ENCODE measurements at regions not wholly inside any gene's neighbourhood (a gene's known extent, or its start where the extent isn't known, plus 50 kb on each side); places are given as distances from the start of the nearest gene placed in this dataset.
A peak's percentile ranks its signal among the peaks of the same experiment; 100 is the strongest.

GRCh38 chrX:13110433-13111324 lies 66.3 kb upstream of the FAM9C start:
- peak; percentile 87 for ATAC-seq
- DNase-seq: no peak
- no peaks in the 10 kb centered on the region for H3K9me3 ChIP-seq
- H3K27me3 ChIP-seq: no peaks in the 10 kb centered on the region
- TF ChIP-seq, protein P1, sequence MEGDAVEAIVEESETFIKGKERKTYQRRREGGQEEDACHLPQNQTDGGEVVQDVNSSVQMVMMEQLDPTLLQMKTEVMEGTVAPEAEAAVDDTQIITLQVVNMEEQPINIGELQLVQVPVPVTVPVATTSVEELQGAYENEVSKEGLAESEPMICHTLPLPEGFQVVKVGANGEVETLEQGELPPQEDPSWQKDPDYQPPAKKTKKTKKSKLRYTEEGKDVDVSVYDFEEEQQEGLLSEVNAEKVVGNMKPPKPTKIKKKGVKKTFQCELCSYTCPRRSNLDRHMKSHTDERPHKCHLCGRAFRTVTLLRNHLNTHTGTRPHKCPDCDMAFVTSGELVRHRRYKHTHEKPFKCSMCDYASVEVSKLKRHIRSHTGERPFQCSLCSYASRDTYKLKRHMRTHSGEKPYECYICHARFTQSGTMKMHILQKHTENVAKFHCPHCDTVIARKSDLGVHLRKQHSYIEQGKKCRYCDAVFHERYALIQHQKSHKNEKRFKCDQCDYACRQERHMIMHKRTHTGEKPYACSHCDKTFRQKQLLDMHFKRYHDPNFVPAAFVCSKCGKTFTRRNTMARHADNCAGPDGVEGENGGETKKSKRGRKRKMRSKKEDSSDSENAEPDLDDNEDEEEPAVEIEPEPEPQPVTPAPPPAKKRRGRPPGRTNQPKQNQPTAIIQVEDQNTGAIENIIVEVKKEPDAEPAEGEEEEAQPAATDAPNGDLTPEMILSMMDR (IDR thresholded peaks at IDR 0.05): no peak
- no peaks in the 10 kb centered on the region for H3K36me3 ChIP-seq
- H3K4me1 ChIP-seq: peaks cover 4% of the 10 kb centered on the region
- H3K4me3 ChIP-seq: no peak overlapping the region
- intact Hi-C loops (cut with DNase I): no loop called here
- H3K27ac ChIP-seq: peak overlapping the region; percentile 72

DNA sequence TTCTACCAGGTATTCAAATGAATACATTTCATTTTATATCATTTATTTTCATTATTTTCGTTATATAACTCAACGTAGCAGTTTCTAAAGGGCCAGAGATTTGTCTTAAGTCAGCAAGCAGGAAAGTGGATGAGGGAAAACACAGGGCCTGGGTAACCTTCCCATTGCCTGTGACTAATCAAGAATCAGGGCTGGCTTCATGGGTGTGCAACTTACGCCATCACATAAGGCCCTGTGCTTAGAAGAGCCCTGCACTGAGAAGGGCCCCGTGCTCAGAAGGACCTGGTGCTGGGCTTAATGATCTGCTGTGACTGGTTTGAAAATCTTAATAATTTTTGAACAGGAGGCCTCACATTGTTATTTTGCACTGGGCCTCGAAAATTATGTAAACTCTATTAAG lies 65.4 kb upstream of the FAM9C start:
- H3K27me3 ChIP-seq: no peaks in the 10 kb centered on the region
- peaks cover 4% of the 10 kb centered on the region for H3K4me1 ChIP-seq
- no peak overlapping the region for H3K4me3 ChIP-seq
- no peaks in the 10 kb centered on the region for H3K9me3 ChIP-seq
- intact Hi-C loops (cut with DNase I): no loop called here
- H3K36me3 ChIP-seq: no peaks in the 10 kb centered on the region
- TF ChIP-seq, protein P1 (IDR thresholded peaks at IDR 0.05): no peak
- DNase-seq (no peak), ATAC-seq (no peak)
- no peak overlapping the region for H3K27ac ChIP-seq

DNA sequence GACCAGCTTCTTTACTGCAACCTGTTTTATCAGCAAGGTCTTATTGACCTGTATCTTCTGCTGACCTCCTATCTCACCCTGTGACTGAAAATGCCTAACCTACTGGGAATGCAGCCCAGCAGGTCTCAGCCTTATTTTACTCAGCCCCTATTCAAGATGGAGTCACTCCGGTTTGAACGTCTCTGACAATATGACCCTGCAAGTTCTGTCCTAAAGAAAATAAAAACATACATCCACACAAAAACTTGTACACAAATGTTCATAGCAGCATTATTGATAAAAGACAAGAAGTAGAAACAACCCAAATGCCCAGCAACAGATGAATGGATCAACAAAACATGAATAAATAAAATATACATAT lies 59.5 kb upstream of the FAM9C start:
- Histone ChIP-seq H3K36me3 (no peaks in the 10 kb centered on the region), H3K4me1 (peaks cover 26% of the 10 kb centered on the region), H3K27ac (no peak overlapping the region), H3K9me3 (no peaks in the 10 kb centered on the region), H3K4me3 (no peak overlapping the region), H3K27me3 (no peaks in the 10 kb centered on the region)
- intact Hi-C loops (cut with DNase I): no loop called here
- TF ChIP-seq, protein P1 (IDR thresholded peaks at IDR 0.05): no peak
- ATAC-seq (no peak), DNase-seq (no peak)

GRCh38 chrX:13103188-13103913 lies 58.9 kb upstream of the FAM9C start:
- intact Hi-C loops (cut with DNase I): no loop called here
- DNase-seq (no peak), ATAC-seq (no peak)
- H3K36me3 ChIP-seq: no peaks in the 10 kb centered on the region
- H3K27ac ChIP-seq: no peak overlapping the region
- H3K4me1 ChIP-seq: peaks cover 26% of the 10 kb centered on the region
- H3K4me3 ChIP-seq: no peak overlapping the region
- TF ChIP-seq, protein P1 (IDR thresholded peaks at IDR 0.05): no peak
- H3K9me3 ChIP-seq: no peaks in the 10 kb centered on the region
- no peaks in the 10 kb centered on the region for H3K27me3 ChIP-seq

GRCh38 chrX:13102636-13103035 lies 58.2 kb upstream of the FAM9C start:
- H3K9me3 ChIP-seq: no peaks in the 10 kb centered on the region
- no peaks in the 10 kb centered on the region for H3K27me3 ChIP-seq
- TF ChIP-seq, protein P1 (IDR thresholded peaks at IDR 0.05): no peak
- ATAC-seq (no peak), DNase-seq (no peak)
- H3K4me1 ChIP-seq: peaks cover 26% of the 10 kb centered on the region
- intact Hi-C loops (cut with DNase I): no loop called here
- no peaks in the 10 kb centered on the region for H3K36me3 ChIP-seq
- no peak overlapping the region for H3K4me3 ChIP-seq
- H3K27ac ChIP-seq: peak overlapping the region; percentile 36
